Mucosa of descending colon (tissue), 3 donors: ENCODE measurements at regions not wholly inside any gene's neighbourhood (a gene's known extent, or its start where the extent isn't known, plus 50 kb on each side); places are given as distances from the start of the nearest gene placed in this dataset.

Source experiments
- ATAC-seq: fragments of 200-7000 bp; cut with Tn5 transposase; one replicate; pipeline ENCODE4 v1.9.1; 2020; ENCODE audit warnings: mild to moderate bottlenecking, moderate library complexity
- DNase-seq, 3 donors: peaks; one replicate each; pipeline ENCODE4 v3.0.0-alpha.2; 2020
- H3K36me3 ChIP-seq: fragments of 200-600 bp; one replicate; pipeline ENCODE4 v1.8.0; 2021; ENCODE audit warnings: low read depth, mild to moderate bottlenecking
- H3K4me1 ChIP-seq: fragments of 200-600 bp; one replicate; pipeline ENCODE4 v1.8.0; 2021; ENCODE audit warnings: low read depth, mild to moderate bottlenecking
- H3K4me3 ChIP-seq: fragments of 200-600 bp; one replicate; pipeline ENCODE4 v1.8.0; 2021; ENCODE audit warnings: mild to moderate bottlenecking
- H3K9me3 ChIP-seq: fragments of 200-600 bp; one replicate; pipeline ENCODE4 v1.8.0; 2021; ENCODE audit warnings: mild to moderate bottlenecking
- intact Hi-C, 2 donors: fragments of 100-400 bp; cut with DNase I in 1 of 2; cut with micrococcal nuclease in 1 of 2; formaldehyde crosslinking; loops; one replicate each; pipeline versions ENCODE4 v1.11.0 to v1.11.1; 2022; cut with DNase I, micrococcal nuclease
- TF ChIP-seq, protein P1 (sequence below): fragments of 200-600 bp; IDR thresholded peaks from one replicate; pipeline ENCODE4 v1.8.0; 2022; ENCODE audit warnings: antibody characterized with exemption, mild to moderate bottlenecking
- donor health status: DM: no; HTN: no; CAD: no; lungs with moderate emphysema.
- donor health status: DM: no; HTN: no; CAD: no.
- donor health status: DM: no; HTN: yes; CAD: no.

DNA sequence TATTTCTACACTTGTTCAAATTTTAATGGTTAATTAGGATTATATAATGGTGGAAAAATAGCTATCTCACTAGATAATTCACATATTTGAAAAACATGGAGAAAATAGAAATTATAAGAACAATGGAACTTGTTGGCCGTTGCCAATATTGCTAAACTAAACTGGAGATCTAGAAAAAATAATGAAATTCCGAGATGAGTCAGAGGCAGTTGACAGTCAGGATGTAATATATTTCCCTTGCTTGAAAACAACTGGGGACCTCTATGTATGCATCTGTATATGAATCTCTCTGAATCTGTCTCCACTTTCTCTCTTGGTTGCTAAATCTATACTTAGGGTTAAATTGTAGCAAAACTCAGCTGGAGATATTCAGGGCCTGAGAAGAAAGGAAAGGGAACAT is 1108.2 kb upstream of the GJE1 start:
- no peak for ATAC-seq
- TF ChIP-seq, protein P1, sequence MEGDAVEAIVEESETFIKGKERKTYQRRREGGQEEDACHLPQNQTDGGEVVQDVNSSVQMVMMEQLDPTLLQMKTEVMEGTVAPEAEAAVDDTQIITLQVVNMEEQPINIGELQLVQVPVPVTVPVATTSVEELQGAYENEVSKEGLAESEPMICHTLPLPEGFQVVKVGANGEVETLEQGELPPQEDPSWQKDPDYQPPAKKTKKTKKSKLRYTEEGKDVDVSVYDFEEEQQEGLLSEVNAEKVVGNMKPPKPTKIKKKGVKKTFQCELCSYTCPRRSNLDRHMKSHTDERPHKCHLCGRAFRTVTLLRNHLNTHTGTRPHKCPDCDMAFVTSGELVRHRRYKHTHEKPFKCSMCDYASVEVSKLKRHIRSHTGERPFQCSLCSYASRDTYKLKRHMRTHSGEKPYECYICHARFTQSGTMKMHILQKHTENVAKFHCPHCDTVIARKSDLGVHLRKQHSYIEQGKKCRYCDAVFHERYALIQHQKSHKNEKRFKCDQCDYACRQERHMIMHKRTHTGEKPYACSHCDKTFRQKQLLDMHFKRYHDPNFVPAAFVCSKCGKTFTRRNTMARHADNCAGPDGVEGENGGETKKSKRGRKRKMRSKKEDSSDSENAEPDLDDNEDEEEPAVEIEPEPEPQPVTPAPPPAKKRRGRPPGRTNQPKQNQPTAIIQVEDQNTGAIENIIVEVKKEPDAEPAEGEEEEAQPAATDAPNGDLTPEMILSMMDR: no peak
- no peaks in the 10 kb centered on the region for H3K4me1 ChIP-seq
- H3K9me3 ChIP-seq: no peaks in the 10 kb centered on the region
- DNase-seq: no peak
- intact Hi-C loops: no loop called here
- no peak overlapping the region for H3K4me3 ChIP-seq
- no peaks in the 10 kb centered on the region for H3K36me3 ChIP-seq

DNA sequence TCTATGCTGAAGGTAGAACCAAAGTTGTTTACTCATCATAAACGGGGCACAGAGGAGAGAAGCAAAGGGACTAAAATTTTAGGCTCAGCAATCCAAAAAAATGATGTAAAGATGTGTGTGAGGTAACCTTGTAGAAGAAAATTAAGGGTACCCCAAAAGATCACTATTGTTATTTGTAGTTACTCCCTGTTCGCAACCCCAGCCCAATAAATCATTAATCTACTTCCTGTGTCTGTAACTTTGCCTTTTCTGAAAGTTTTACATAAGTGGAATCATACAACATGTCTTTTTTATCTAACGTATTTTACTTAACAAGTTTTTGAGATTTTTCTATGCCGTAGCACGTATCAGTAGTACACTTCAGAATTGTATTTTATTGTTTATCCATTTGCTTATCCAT is 1114.8 kb upstream of the GJE1 start:
- intact Hi-C loops: no loop called here
- TF ChIP-seq, protein P1: no peak
- DNase-seq: no peak

DNA sequence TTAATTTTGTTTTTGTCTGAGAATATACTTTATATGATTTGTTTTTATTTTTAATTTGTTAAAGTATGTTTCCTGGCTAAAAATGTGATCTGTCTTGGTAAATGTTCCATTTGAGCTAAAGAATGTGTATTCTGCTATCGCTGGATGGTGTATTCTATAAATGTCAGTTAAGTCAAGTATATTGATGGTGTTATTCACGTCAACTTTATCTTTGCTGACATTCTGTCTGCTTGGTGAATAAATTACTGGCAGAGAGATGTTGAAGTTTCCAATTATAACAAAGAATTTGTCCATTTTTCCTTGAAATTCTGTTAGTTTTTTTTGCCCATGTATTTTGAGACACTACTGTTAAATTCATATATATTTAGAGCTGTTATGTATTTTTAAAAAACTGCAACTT is 1131.8 kb upstream of the GJE1 start:
- Histone ChIP-seq H3K4me3 (no peak overlapping the region), H3K4me1 (no peaks in the 10 kb centered on the region), H3K9me3 (no peaks in the 10 kb centered on the region), H3K36me3 (no peaks in the 10 kb centered on the region)
- DNase-seq (no peak), ATAC-seq (no peak)
- intact Hi-C loops: no loop called here
- TF ChIP-seq, protein P1: no peak

More for the DNA sequence above, 1114.8 kb upstream of the GJE1 start:
- H3K4me1 ChIP-seq: no peaks in the 10 kb centered on the region
- no peaks in the 10 kb centered on the region for H3K9me3 ChIP-seq
- H3K36me3 ChIP-seq: no peaks in the 10 kb centered on the region
- ATAC-seq: no peak
- no peak overlapping the region for H3K4me3 ChIP-seq

DNA sequence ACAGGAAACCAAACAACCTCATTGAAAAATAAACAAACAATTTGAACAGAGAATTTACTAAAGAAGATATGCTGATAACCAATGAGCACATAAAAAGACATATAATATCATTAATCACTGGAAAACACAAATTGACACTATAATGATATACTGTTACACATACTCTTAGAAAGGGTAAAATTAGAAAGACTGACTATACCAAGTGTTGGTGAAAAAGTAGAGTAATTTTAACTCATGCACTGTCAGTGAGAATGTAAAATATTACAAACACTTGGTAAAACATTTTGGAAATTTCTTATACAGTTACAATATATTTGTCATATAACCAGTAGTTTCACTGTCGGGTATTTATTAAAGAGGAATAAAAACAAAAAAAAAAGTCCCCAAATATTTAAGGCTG is 1139.2 kb upstream of the GJE1 start:
- intact Hi-C loops: no loop called here
- TF ChIP-seq, protein P1: no peak
- no peaks in the 10 kb centered on the region for H3K36me3 ChIP-seq
- ATAC-seq (no peak), DNase-seq (no peak)
- H3K4me3 ChIP-seq: no peak overlapping the region
- H3K9me3 ChIP-seq: peaks cover 6% of the 10 kb centered on the region
- H3K4me1 ChIP-seq: no peaks in the 10 kb centered on the region

DNA sequence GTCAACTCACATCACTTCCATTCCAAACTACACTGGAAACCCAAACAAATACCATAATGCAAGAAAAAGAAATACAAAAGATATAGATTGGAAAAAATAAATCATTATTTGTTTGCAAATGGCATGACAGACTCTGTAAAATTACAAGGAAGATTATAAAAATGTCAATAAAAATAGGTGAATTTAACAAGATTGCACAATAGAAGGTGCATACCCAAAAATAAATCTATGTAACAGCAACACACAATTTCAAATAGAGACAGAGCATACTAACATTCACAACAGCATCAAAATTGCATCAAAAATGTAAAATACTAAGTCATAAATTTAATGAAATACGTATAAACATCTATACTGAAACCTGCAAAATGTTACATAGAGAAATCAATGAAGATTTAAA is 1140.0 kb upstream of the GJE1 start:
- H3K4me1 ChIP-seq: no peaks in the 10 kb centered on the region
- no peak for ATAC-seq

DNA sequence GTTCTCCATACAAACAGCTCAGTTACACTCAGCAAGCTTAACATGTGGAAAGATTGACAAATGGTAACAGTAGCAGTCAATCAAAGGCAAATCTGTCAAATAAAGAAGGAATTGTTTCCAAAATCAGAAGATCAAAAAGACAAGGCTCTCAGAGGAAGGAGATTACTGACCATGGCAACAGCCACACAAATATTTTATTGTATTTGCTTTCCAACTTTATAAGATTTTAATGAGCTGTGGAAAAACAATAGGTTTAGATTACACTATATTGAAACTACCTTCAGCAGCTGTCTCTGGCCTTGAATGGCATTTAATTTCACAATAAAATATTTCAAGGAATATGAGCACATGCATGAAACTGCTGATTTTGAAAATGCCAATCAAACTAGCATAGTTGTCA is 1143.9 kb upstream of the GJE1 start:
- TF ChIP-seq, protein P1: no peak
- Histone ChIP-seq H3K36me3 (no peaks in the 10 kb centered on the region), H3K4me3 (no peak overlapping the region), H3K4me1 (no peaks in the 10 kb centered on the region), H3K9me3 (peaks cover 3% of the 10 kb centered on the region)
- DNase-seq: no peak
- ATAC-seq: peak; percentile 78
- intact Hi-C loops: no loop called here

More for the DNA sequence above, 1140.0 kb upstream of the GJE1 start:
- Histone ChIP-seq H3K36me3 (no peaks in the 10 kb centered on the region), H3K4me3 (no peak overlapping the region), H3K9me3 (peaks cover 6% of the 10 kb centered on the region)
- DNase-seq: no peak
- intact Hi-C loops: no loop called here
- TF ChIP-seq, protein P1: no peak
